WTC11 (cell line): ENCODE measurements at regions not wholly inside any gene's neighbourhood (a gene's known extent, or its start where the extent isn't known, plus 50 kb on each side); places are given as distances from the start of the nearest gene placed in this dataset.

Experiments used
- ATAC-seq: fragments of 200-7000 bp; cut with Tn5 transposase; 2 replicates; pipeline ENCODE4 v1.10.0; 2021; ENCODE audit warnings: mild to moderate bottlenecking, moderate library complexity
- CTCF ChIA-PET: fragments of 300-600 bp; sonication (Branson Sonifier 250); formaldehyde crosslinking; loops from one replicate; lab custom pipeline; 2021; ENCODE audit warnings: antibody characterized with exemption; lab: Charles Lee
- POLR2A ChIA-PET: fragments of 350-600 bp; sonication (Branson Sonifier 250); formaldehyde crosslinking; loops from one replicate; lab custom pipeline; 2021; ENCODE audit warnings: antibody characterized with exemption; lab: Charles Lee
- DNase-seq: peaks from one replicate; pipeline ENCODE4 v3.0.0; 2021; ENCODE audit warnings: low spot score
- H3K27ac Mint-ChIP-seq: 2 replicates; pipeline ENCODE4 v1.8.0; 2021; ENCODE audit warnings: mixed read lengths
- H3K27me3 Mint-ChIP-seq: 2 replicates; pipeline ENCODE4 v1.8.0; 2021; ENCODE audit warnings: low read depth, mild to moderate bottlenecking, moderate library complexity, mixed read lengths
- H3K36me3 Mint-ChIP-seq: 2 replicates; pipeline ENCODE4 v1.8.0; 2021; ENCODE audit warnings: mixed read lengths
- H3K4me1 Mint-ChIP-seq: 2 replicates; pipeline ENCODE4 v1.8.0; 2022; ENCODE audit warnings: mixed read lengths
- H3K4me3 Mint-ChIP-seq: 2 replicates; pipeline ENCODE4 v1.8.0; 2021; ENCODE audit warnings: mild to moderate bottlenecking, moderate library complexity, mixed read lengths
- H3K9me3 Mint-ChIP-seq: 2 replicates; pipeline ENCODE4 v1.8.0; 2021; ENCODE audit warnings: mixed read lengths
- HMGA2 ChIP-seq: fragments of 250-450 bp; sonication (Bioruptor Pico); IDR thresholded peaks from 2 replicates; pipeline ENCODE4 v1.4.0; 2021; ENCODE audit warnings: mild to moderate bottlenecking, moderate library complexity
- JUN ChIP-seq: sonication (generic); formaldehyde crosslinking; IDR thresholded peaks from 2 replicates; pipeline ENCODE4 v1.8.0; 2023; ENCODE audit warnings: mild to moderate bottlenecking, missing genetic modification reagents
- KAT7 ChIP-seq: sonication (generic); formaldehyde crosslinking; IDR thresholded peaks from 2 replicates; pipeline ENCODE4 v1.8.1; 2023; ENCODE audit warnings: missing genetic modification reagents, mild to moderate bottlenecking, borderline replicate concordance
- NFE2L1 ChIP-seq: sonication (generic); formaldehyde crosslinking; IDR thresholded peaks from 2 replicates; pipeline ENCODE4 v1.8.1; 2023; ENCODE audit warnings: missing genetic modification reagents
- NR2C2 ChIP-seq: sonication (generic); formaldehyde crosslinking; IDR thresholded peaks from 2 replicates; pipeline ENCODE4 v1.8.0; 2022; ENCODE audit warnings: mild to moderate bottlenecking, missing genetic modification reagents
- PRDM15 ChIP-seq: sonication (generic); formaldehyde crosslinking; IDR thresholded peaks from 2 replicates; pipeline ENCODE4 v1.8.0; 2022; ENCODE audit warnings: missing genetic modification reagents
- ZNF317 ChIP-seq: sonication (generic); formaldehyde crosslinking; IDR thresholded peaks from 2 replicates; pipeline ENCODE4 v1.8.1; 2023; ENCODE audit warnings: low read depth, mild to moderate bottlenecking, moderate library complexity, missing genetic modification reagents, borderline replicate concordance
- ZNF396 ChIP-seq: fragments of 250-450 bp; sonication (Bioruptor Pico); IDR thresholded peaks from 2 replicates; pipeline ENCODE4 v1.8.0; 2021; ENCODE audit warnings: mild to moderate bottlenecking, moderate library complexity, borderline replicate concordance
- ZNF425 ChIP-seq: fragments of 250-450 bp; sonication (Bioruptor Pico); conservative IDR thresholded peaks from 2 replicates; pipeline ENCODE4 v1.9.0; 2021; ENCODE audit warnings: mild to moderate bottlenecking
- ZSCAN18 ChIP-seq: fragments of 250-450 bp; sonication (Bioruptor Pico); IDR thresholded peaks from 2 replicates; pipeline ENCODE4 v2.1.2; 2022; ENCODE audit warnings: mild to moderate bottlenecking, moderate library complexity
- TF ChIP-seq, protein P1 (sequence below): sonication (generic); formaldehyde crosslinking; IDR thresholded peaks from 2 replicates; pipeline ENCODE4 v1.8.1; 2022; ENCODE audit warnings: mild to moderate bottlenecking, missing genetic modification reagents, moderate library complexity, borderline replicate concordance
- TF ChIP-seq, protein P2 (sequence below): sonication (generic); formaldehyde crosslinking; IDR thresholded peaks from 2 replicates; pipeline ENCODE4 v1.8.0; 2023; ENCODE audit warnings: missing genetic modification reagents
- TF ChIP-seq, protein P3 (sequence below): sonication (generic); formaldehyde crosslinking; IDR thresholded peaks from 2 replicates; pipeline ENCODE4 v1.8.1; 2023; ENCODE audit warnings: mild to moderate bottlenecking, moderate library complexity, missing genetic modification reagents

DNA sequence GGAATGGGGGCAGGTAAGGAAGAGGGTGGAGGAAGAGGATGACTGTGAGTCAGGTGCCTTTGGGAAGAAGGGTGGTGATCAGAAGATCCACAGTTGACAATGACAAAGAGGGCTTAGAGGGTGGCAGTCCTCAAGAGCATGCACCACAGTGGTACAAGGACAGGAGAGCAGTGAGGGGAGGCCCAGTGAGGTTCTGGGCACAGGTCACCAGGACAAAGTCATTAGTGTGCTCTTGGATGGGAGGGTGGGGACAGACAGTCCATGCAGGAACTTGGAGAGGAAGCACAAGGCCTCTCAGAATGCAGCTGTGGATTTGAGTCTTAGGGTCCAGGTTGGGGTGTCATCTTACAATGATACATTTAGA is 75.1 kb downstream of the RHOU start (continued):
- TF ChIP-seq, protein P1, sequence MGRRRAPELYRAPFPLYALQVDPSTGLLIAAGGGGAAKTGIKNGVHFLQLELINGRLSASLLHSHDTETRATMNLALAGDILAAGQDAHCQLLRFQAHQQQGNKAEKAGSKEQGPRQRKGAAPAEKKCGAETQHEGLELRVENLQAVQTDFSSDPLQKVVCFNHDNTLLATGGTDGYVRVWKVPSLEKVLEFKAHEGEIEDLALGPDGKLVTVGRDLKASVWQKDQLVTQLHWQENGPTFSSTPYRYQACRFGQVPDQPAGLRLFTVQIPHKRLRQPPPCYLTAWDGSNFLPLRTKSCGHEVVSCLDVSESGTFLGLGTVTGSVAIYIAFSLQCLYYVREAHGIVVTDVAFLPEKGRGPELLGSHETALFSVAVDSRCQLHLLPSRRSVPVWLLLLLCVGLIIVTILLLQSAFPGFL (CRISPR knock-in tag), result no peak
- no peak for TF ChIP-seq PRDM15

GRCh38 chr1:228810878-228811711 is 75.8 kb downstream of the RHOU start:
- no peaks in the 10 kb centered on the region for H3K36me3 Mint-ChIP-seq
- POLR2A ChIA-PET, result no interaction called here
- TF ChIP-seq, protein P2, sequence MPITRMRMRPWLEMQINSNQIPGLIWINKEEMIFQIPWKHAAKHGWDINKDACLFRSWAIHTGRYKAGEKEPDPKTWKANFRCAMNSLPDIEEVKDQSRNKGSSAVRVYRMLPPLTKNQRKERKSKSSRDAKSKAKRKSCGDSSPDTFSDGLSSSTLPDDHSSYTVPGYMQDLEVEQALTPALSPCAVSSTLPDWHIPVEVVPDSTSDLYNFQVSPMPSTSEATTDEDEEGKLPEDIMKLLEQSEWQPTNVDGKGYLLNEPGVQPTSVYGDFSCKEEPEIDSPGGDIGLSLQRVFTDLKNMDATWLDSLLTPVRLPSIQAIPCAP, result no peak
- TF ChIP-seq ZSCAN18 (CRISPR knock-in tag) (no peak), ZNF425 (CRISPR knock-in tag) (no peak), NFE2L1 (CRISPR knock-in tag) (no peak), KAT7 (CRISPR knock-in tag) (no peak)

GRCh38 chr1:228811712-228812305 is 76.5 kb downstream of the RHOU start:
- POLR2A ChIA-PET, result no interaction called here
- H3K4me3 Mint-ChIP-seq, result no peak overlapping the region
- H3K27me3 Mint-ChIP-seq, result no peaks in the 10 kb centered on the region
- H3K4me1 Mint-ChIP-seq, result peaks cover 41% of the 10 kb centered on the region
- CTCF ChIA-PET, result no interaction called here
- H3K36me3 Mint-ChIP-seq, result no peaks in the 10 kb centered on the region
- peaks cover 7% of the 10 kb centered on the region for H3K9me3 Mint-ChIP-seq
- TF ChIP-seq ZNF396 (CRISPR knock-in tag), result no peak
- TF ChIP-seq JUN (CRISPR knock-in tag), result no peak
- no peak for TF ChIP-seq NR2C2 (CRISPR knock-in tag)
- TF ChIP-seq, protein P3, sequence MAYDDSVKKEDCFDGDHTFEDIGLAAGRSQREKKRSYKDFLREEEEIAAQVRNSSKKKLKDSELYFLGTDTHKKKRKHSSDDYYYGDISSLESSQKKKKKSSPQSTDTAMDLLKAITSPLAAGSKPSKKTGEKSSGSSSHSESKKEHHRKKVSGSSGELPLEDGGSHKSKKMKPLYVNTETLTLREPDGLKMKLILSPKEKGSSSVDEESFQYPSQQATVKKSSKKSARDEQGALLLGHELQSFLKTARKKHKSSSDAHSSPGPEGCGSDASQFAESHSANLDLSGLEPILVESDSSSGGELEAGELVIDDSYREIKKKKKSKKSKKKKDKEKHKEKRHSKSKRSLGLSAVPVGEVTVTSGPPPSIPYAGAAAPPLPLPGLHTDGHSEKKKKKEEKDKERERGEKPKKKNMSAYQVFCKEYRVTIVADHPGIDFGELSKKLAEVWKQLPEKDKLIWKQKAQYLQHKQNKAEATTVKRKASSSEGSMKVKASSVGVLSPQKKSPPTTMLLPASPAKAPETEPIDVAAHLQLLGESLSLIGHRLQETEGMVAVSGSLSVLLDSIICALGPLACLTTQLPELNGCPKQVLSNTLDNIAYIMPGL (CRISPR knock-in tag), result no peak
- no peak for TF ChIP-seq HMGA2 (CRISPR knock-in tag)
- no peak for TF ChIP-seq ZNF317
- no peak overlapping the region for H3K27ac Mint-ChIP-seq
- DNase-seq (no peak), ATAC-seq (no peak)

More at GRCh38 chr1:228810878-228811711, 75.8 kb downstream of the RHOU start:
- no peak overlapping the region for H3K27ac Mint-ChIP-seq
- H3K27me3 Mint-ChIP-seq, result no peaks in the 10 kb centered on the region
- peaks cover 12% of the 10 kb centered on the region for H3K9me3 Mint-ChIP-seq
- DNase-seq, result no peak
- peaks cover 41% of the 10 kb centered on the region for H3K4me1 Mint-ChIP-seq
- CTCF ChIA-PET, result no interaction called here
- no peak for ATAC-seq
- H3K4me3 Mint-ChIP-seq, result no peak overlapping the region
